BE2C (cell line): ENCODE measurements at regions not wholly inside any gene's neighbourhood (a gene's known extent, or its start where the extent isn't known, plus 50 kb on each side); places are given as distances from the start of the nearest gene placed in this dataset.

Experiments
- DNase-seq: peaks from one replicate; pipeline ENCODE4 v3.0.0-alpha.2; 2020
- H3K27me3 ChIP-seq: fragments of 250-450 bp; sonication (Bioruptor Pico); 2 replicates; pipeline ENCODE4 v1.5.1; 2020; ENCODE audit warnings: mild to moderate bottlenecking
- H3K36me3 ChIP-seq: fragments of 250-450 bp; sonication (Bioruptor Pico); 2 replicates; pipeline ENCODE4 v1.5.1; 2020; ENCODE audit warnings: mild to moderate bottlenecking
- H3K4me1 ChIP-seq: fragments of 250-450 bp; sonication (Bioruptor Pico); 2 replicates; pipeline ENCODE4 v1.5.1; 2020
- H3K4me3 ChIP-seq: 2 replicates; pipeline ENCODE4 v1.5.1; 2011; ENCODE audit warnings: low read depth, low read length
- H3K9me3 ChIP-seq: fragments of 250-450 bp; sonication (Bioruptor Pico); 2 replicates; pipeline ENCODE4 v1.5.1; 2020
- CTCF ChIP-seq: IDR thresholded peaks from 2 replicates; pipeline ENCODE4 v1.5.1; 2012; ENCODE audit warnings: mild to moderate bottlenecking, low read depth, low read length

- no peak for DNase-seq
- H3K4me3 ChIP-seq: no peak overlapping the region
- H3K9me3 ChIP-seq: no peaks in the 10 kb centered on the region
- TF ChIP-seq CTCF: no peak
- peaks cover 7% of the 10 kb centered on the region; the same call in 1 of the 2 replicates for H3K27me3 ChIP-seq
- H3K4me1 ChIP-seq: no peaks in the 10 kb centered on the region
- H3K36me3 ChIP-seq: no peaks in the 10 kb centered on the region
Observed at GRCh38 chr12:64931321-64931720, 106.9 kb downstream of the TBC1D30 start.

- Histone ChIP-seq H3K36me3 (no peaks in the 10 kb centered on the region), H3K4me3 (no peak overlapping the region), H3K27me3 (peaks cover 5% of the 10 kb centered on the region; the same call in 1 of the 2 replicates), H3K9me3 (no peaks in the 10 kb centered on the region), H3K4me1 (no peaks in the 10 kb centered on the region)
- TF ChIP-seq CTCF: no peak
- no peak for DNase-seq
Observed at GRCh38 chr12:64931981-64932380, 107.5 kb downstream of the TBC1D30 start.

GRCh38 chr12:64933791-64934190 lies 109.3 kb downstream of the TBC1D30 start:
- Histone ChIP-seq H3K36me3 (no peaks in the 10 kb centered on the region), H3K4me3 (no peak overlapping the region), H3K27me3 (no peaks in the 10 kb centered on the region), H3K4me1 (no peaks in the 10 kb centered on the region), H3K9me3 (no peaks in the 10 kb centered on the region)
- DNase-seq: no peak
- no peak for TF ChIP-seq CTCF

- Histone ChIP-seq H3K4me3 (no peak overlapping the region), H3K4me1 (no peaks in the 10 kb centered on the region)
Observed at GRCh38 chr12:64937452-64937851, 113.0 kb downstream of the TBC1D30 start.

GRCh38 chr12:64938179-64938578 lies 113.7 kb downstream of the TBC1D30 start:
- no peak for DNase-seq

More at GRCh38 chr12:64937452-64937851, 113.0 kb downstream of the TBC1D30 start:
- TF ChIP-seq CTCF: no peak
- H3K27me3 ChIP-seq: no peaks in the 10 kb centered on the region; the same call in 1 of the 2 replicates
- no peaks in the 10 kb centered on the region for H3K36me3 ChIP-seq
- H3K9me3 ChIP-seq: no peaks in the 10 kb centered on the region
- no peak for DNase-seq

GRCh38 chr12:64943686-64944085 lies 119.2 kb downstream of the TBC1D30 start:
- H3K4me3 ChIP-seq: no peak overlapping the region
- H3K4me1 ChIP-seq: no peaks in the 10 kb centered on the region
- no peak for DNase-seq
- no peaks in the 10 kb centered on the region for H3K9me3 ChIP-seq
- H3K27me3 ChIP-seq: no peaks in the 10 kb centered on the region; the same call in 1 of the 2 replicates
- no peaks in the 10 kb centered on the region for H3K36me3 ChIP-seq
- no peak for TF ChIP-seq CTCF

More at GRCh38 chr12:64938179-64938578, 113.7 kb downstream of the TBC1D30 start:
- Histone ChIP-seq H3K27me3 (no peaks in the 10 kb centered on the region; the same call in 1 of the 2 replicates), H3K4me1 (no peaks in the 10 kb centered on the region), H3K36me3 (no peaks in the 10 kb centered on the region), H3K4me3 (no peak overlapping the region), H3K9me3 (no peaks in the 10 kb centered on the region)
- TF ChIP-seq CTCF: no peak
